ENCODE measurements at regions not wholly inside any gene's neighbourhood (a gene's known extent, or its start where the extent isn't known, plus 50 kb on each side); places are given as distances from the start of the nearest gene placed in this dataset.
A peak's percentile ranks its signal among the peaks of the same experiment; 100 is the strongest.
"Not testable (repeated sequence)": the region's sequence is repeated elsewhere in the genome, so short reads cannot be mapped to it uniquely, and the experiment has no call there.

- no peak for DNase-seq
Observed at GRCh38 chr1:67532452-67533216, 102.4 kb upstream of the SERBP1 start.

- no peak for DNase-seq
Observed at GRCh38 chr1:67534627-67535065, 104.4 kb upstream of the SERBP1 start.

- peak; percentile 71 to 76 for DNase-seq
Observed at GRCh38 chr1:67535474-67535873, 105.3 kb upstream of the SERBP1 start.

- no peak for DNase-seq
Observed at GRCh38 chr1:67536957-67537666, 106.9 kb upstream of the SERBP1 start.

GRCh38 chr1:67537667-67538018 lies 107.4 kb upstream of the SERBP1 start:
- DNase-seq = no peak

GRCh38 chr1:67540025-67540732 lies 110.0 kb upstream of the SERBP1 start:
- DNase-seq = no peak

GRCh38 chr1:67540733-67541125 lies 110.5 kb upstream of the SERBP1 start:
- no peak for DNase-seq

- DNase-seq = no peak
Observed at GRCh38 chr1:67542747-67543146, 112.5 kb upstream of the SERBP1 start.

- DNase-seq = no peak
Observed at GRCh38 chr1:67544921-67545320, 114.7 kb upstream of the SERBP1 start.

GRCh38 chr1:67545364-67545763 lies 115.2 kb upstream of the SERBP1 start:
- no peak for DNase-seq

GRCh38 chr1:67551375-67551774 lies 121.2 kb upstream of the SERBP1 start:
- DNase-seq = no peak

GRCh38 chr1:67552336-67552759 lies 122.1 kb upstream of the SERBP1 start:
- DNase-seq = no peak

- DNase-seq = not testable (repeated sequence)
Observed at GRCh38 chr1:67554204-67554603, 124.0 kb upstream of the SERBP1 start.

GRCh38 chr1:67555461-67556296 lies 125.5 kb upstream of the SERBP1 start:
- no peak for DNase-seq

GRCh38 chr1:67556297-67556900 lies 126.2 kb upstream of the SERBP1 start:
- DNase-seq = no peak

- no peak for DNase-seq
Observed at GRCh38 chr1:67557696-67558448, 127.1 kb upstream of the GADD45A start.

GRCh38 chr1:67558449-67559193 lies 126.4 kb upstream of the GADD45A start:
- no peak for DNase-seq

- DNase-seq = no peak
Observed at GRCh38 chr1:67559222-67559700, 125.7 kb upstream of the GADD45A start.

GRCh38 chr1:67560580-67561255 lies 124.3 kb upstream of the GADD45A start:
- DNase-seq = no peak

- peak; percentile 90 to 92 for DNase-seq
Observed at GRCh38 chr1:67561704-67562113, 123.3 kb upstream of the GADD45A start.

Measured in activated T-cell treated with anti-CD3 and anti-CD28 coated beads, Interleukin-2, amount 50 U/mL, for 48 hours (primary cell).